Muscle of leg (tissue), 3 donors: ENCODE measurements at regions not wholly inside any gene's neighbourhood (a gene's known extent, or its start where the extent isn't known, plus 50 kb on each side); places are given as distances from the start of the nearest gene placed in this dataset.
"Not testable (repeated sequence)": the region's sequence is repeated elsewhere in the genome, so short reads cannot be mapped to it uniquely, and the experiment has no call there.

ENCODE experiments used
- DNase-seq: peaks from one replicate; pipeline ENCODE4 v3.0.0; 2013
- H3K27ac ChIP-seq: one replicate; pipeline ENCODE4 v1.5.1; 2013; ENCODE audit warnings: mild to moderate bottlenecking, low read length, control low read depth
- H3K27me3 ChIP-seq: one replicate; pipeline ENCODE4 v1.6.1; 2013; ENCODE audit warnings: low read length; ENCODE audit not compliant: control insufficient read depth, insufficient read depth
- H3K36me3 ChIP-seq: one replicate; pipeline ENCODE4 v1.6.1; 2013; ENCODE audit warnings: low read length; ENCODE audit not compliant: control insufficient read depth, insufficient read depth
- H3K4me1 ChIP-seq: one replicate; pipeline ENCODE4 v1.6.1; 2013; ENCODE audit warnings: low read length; ENCODE audit not compliant: control insufficient read depth, insufficient read depth
- H3K4me3 ChIP-seq: one replicate; pipeline ENCODE4 v1.5.1; 2013; ENCODE audit warnings: low read length, control low read depth
- H3K9me3 ChIP-seq: replicated peaks from 2 replicates; pipeline ENCODE4 v1.6.1; 2013; ENCODE audit warnings: low read depth, low read length; ENCODE audit not compliant: control insufficient read depth
- WGBS: methylation state at CpG from one replicate; pipeline ENCODE4 v1.1.5; 2013; ENCODE audit warnings: missing lambda C conversion rate; ENCODE audit not compliant: insufficient coverage; 5-methylcytosine and 5-hydroxymethylcytosine counted together

GRCh38 chr10:51010977-51011376, 63.3 kb upstream of the PRKG1 start:
- H3K36me3 ChIP-seq: no peaks in the 10 kb centered on the region
- H3K4me1 ChIP-seq: no peaks in the 10 kb centered on the region
- H3K27ac ChIP-seq: no peak overlapping the region
- H3K9me3 ChIP-seq: no peaks in the 10 kb centered on the region
- no peak overlapping the region for H3K4me3 ChIP-seq
- no CpG with 5 or more reads among the region's 2 CpGs for WGBS
- H3K27me3 ChIP-seq: no peaks in the 10 kb centered on the region
- DNase-seq: peak; percentile 67

- Histone ChIP-seq H3K4me1 (no peaks in the 10 kb centered on the region), H3K9me3 (no peaks in the 10 kb centered on the region), H3K27ac (no peak overlapping the region), H3K27me3 (no peaks in the 10 kb centered on the region), H3K4me3 (no peak overlapping the region), H3K36me3 (no peaks in the 10 kb centered on the region)
- WGBS: no CpG with 5 or more reads among the region's 2 CpGs
- DNase-seq: no peak
Measured at GRCh38 chr10:51012073-51012472, 62.2 kb upstream of the PRKG1 start.

- Histone ChIP-seq H3K36me3 (no peaks in the 10 kb centered on the region), H3K4me1 (no peaks in the 10 kb centered on the region), H3K4me3 (no peak overlapping the region), H3K27ac (no peak overlapping the region), H3K9me3 (no peaks in the 10 kb centered on the region), H3K27me3 (no peaks in the 10 kb centered on the region)
- DNase-seq: peak; percentile 58
- WGBS: no CpG with 5 or more reads among the region's 4 CpGs
Measured at GRCh38 chr10:51014680-51015389, 59.5 kb upstream of the PRKG1 start.

- not testable (repeated sequence) for DNase-seq, H3K4me3 ChIP-seq, H3K27me3 ChIP-seq, H3K9me3 ChIP-seq, H3K27ac ChIP-seq, H3K36me3 ChIP-seq, H3K4me1 ChIP-seq
Measured at GRCh38 chr10:51015390-51015754, 58.9 kb upstream of the PRKG1 start.

GRCh38 chr10:51020200-51020599, 54.1 kb upstream of the PRKG1 start:
- H3K27ac ChIP-seq: no peak overlapping the region
- no peaks in the 10 kb centered on the region for H3K9me3 ChIP-seq
- H3K4me1 ChIP-seq: no peaks in the 10 kb centered on the region
- H3K27me3 ChIP-seq: no peaks in the 10 kb centered on the region
- peak; percentile 71 for DNase-seq
- no peak overlapping the region for H3K4me3 ChIP-seq
- 50% methylated on average over 1 of the region's 5 CpGs for WGBS
- no peaks in the 10 kb centered on the region for H3K36me3 ChIP-seq

GRCh38 chr10:51022933-51023585, 51.2 kb upstream of the PRKG1 start:
- H3K9me3 ChIP-seq: no peaks in the 10 kb centered on the region
- DNase-seq: no peak
- no CpG with 5 or more reads among the region's 5 CpGs for WGBS
- H3K27ac ChIP-seq: no peak overlapping the region
- no peaks in the 10 kb centered on the region for H3K27me3 ChIP-seq
- no peaks in the 10 kb centered on the region for H3K36me3 ChIP-seq
- no peak overlapping the region for H3K4me3 ChIP-seq
- H3K4me1 ChIP-seq: no peaks in the 10 kb centered on the region

GRCh38 chr10:51023636-51024035, 50.7 kb upstream of the PRKG1 start:
- Histone ChIP-seq H3K27ac (no peak overlapping the region), H3K9me3 (no peaks in the 10 kb centered on the region), H3K4me1 (no peaks in the 10 kb centered on the region), H3K4me3 (no peak overlapping the region), H3K27me3 (no peaks in the 10 kb centered on the region), H3K36me3 (no peaks in the 10 kb centered on the region)
- DNase-seq: peak; percentile 52
